ENCODE measurements at regions not wholly inside any gene's neighbourhood (a gene's known extent, or its start where the extent isn't known, plus 50 kb on each side); places are given as distances from the start of the nearest gene placed in this dataset.

- TF ChIP-seq CTCF (conservative IDR thresholded peaks at IDR 0.05) = no peak
- no peak for TF ChIP-seq EZH2 (IDR thresholded peaks at IDR 0.05; ENCODE audit: low read depth)
Observed at GRCh38 chr2:145598434-145598833, 1078.5 kb upstream of the ZEB2 start.
